ENCODE measurements at regions not wholly inside any gene's neighbourhood (a gene's known extent, or its start where the extent isn't known, plus 50 kb on each side); places are given as distances from the start of the nearest gene placed in this dataset.
A peak's percentile ranks its signal among the peaks of the same experiment; 100 is the strongest.

DNA sequence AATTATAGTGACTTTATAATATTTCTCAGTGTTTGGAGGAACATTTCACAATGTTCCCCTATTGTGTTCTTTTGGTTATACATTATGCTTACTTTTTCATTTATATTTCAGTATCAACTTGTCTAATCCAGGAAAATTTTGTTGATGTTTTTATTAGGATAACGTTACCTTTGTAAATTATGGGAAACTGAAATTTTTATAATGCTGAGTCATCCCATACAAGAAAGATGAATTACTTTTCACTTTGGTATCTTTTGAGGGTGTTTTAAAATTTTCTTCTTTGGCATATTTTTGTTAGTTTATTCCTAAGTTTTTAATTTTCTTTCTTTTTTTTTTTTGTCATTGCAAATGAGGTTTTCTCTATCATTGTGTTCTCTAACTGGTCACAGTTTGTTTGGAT is 542.7 kb downstream of the SLC16A7 start:
- DNase-seq (no peak), ATAC-seq (ENCODE audit: low read depth in 2 of 2) (no peak)
- Mint-ChIP-seq H3K4me1 (no peaks in the 10 kb centered on the region), H3K27me3 (no peaks in the 10 kb centered on the region), H3K9me3 (peaks cover 0 to 3% (median 0%) of the 10 kb centered on the region in 7 donors), H3K27ac (no peak overlapping the region), H3K4me3 (no peak overlapping the region), H3K36me3 (no peaks in the 10 kb centered on the region)

DNA sequence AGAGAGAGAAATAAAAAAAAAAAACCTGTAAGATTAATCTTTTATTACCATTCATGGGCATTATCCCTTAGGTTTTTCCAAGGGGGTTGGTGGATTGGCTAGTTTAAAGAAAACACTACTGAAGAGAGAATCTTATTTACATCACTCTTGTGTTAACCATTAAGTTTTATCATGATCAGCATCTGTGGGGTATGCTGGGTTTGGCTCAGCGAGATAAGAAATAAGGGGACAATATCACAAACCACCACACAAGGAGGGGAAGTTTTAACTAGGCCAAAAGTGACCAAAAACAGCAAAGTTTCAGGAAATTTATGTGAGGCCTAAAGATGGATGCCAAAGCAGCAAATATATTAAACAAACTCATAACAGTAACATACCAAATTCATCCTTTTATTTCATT is 548.6 kb downstream of the SLC16A7 start:
- no peak overlapping the region for H3K4me3 Mint-ChIP-seq
- DNase-seq (no peak), ATAC-seq (ENCODE audit: low read depth in 2 of 2) (no peak)
- no peaks in the 10 kb centered on the region for H3K36me3 Mint-ChIP-seq
- no peaks in the 10 kb centered on the region for H3K4me1 Mint-ChIP-seq
- peaks cover 0 to 6% (median 2%) of the 10 kb centered on the region in 7 donors for H3K9me3 Mint-ChIP-seq
- H3K27ac Mint-ChIP-seq, result no peak overlapping the region
- H3K27me3 Mint-ChIP-seq, result no peaks in the 10 kb centered on the region

DNA sequence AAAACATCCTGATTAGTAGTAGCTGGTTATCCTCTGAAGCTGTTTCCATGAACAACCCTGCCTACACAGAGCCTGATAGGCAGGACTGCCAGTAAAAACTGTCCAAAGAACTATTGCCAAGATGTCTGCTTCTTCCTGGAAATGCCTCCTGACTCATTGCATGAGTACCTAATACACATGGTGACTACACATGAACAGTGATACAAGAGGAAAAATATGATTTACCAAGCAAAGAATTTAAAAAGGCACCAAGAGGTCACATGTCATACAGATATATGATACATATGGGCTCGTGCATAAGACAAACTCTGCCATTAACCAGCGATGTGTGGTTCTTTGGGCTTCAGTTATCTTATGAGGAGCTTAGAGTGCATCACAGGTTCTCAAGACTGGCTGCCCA is 552.3 kb downstream of the SLC16A7 start:
- DNase-seq, result no peak
- Mint-ChIP-seq H3K4me1 (no peaks in the 10 kb centered on the region), H3K9me3 (peaks cover 0 to 11% (median 3%) of the 10 kb centered on the region in 7 donors), H3K27me3 (no peaks in the 10 kb centered on the region), H3K27ac (no peak overlapping the region), H3K36me3 (no peaks in the 10 kb centered on the region), H3K4me3 (no peak overlapping the region)
- no peak for ATAC-seq (ENCODE audit: low read depth in 2 of 2)

DNA sequence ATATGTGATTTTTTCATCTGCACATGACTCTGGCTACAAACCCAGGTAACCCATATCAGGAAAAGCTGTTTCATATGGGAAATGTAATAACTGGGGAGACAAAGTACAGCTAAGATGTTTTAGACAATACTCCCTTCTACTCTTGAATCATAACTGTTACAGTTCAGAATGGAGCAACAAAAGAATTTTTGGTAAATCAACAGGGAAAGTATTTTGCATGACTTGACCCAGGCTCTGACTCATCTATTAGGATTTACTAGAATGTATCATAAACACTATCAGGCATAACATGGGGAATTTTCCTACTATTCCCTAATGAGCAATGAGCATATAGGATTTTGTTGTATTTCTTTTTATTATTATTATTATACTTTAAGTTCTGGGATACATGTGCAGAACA is 553.0 kb downstream of the SLC16A7 start:
- no peak for ATAC-seq (ENCODE audit: low read depth in 2 of 2)
- DNase-seq, result no peak
- H3K4me3 Mint-ChIP-seq, result no peak overlapping the region
- no peaks in the 10 kb centered on the region for H3K27me3 Mint-ChIP-seq
- H3K36me3 Mint-ChIP-seq, result no peaks in the 10 kb centered on the region
- no peaks in the 10 kb centered on the region for H3K4me1 Mint-ChIP-seq
- H3K27ac Mint-ChIP-seq, result no peak overlapping the region
- peaks cover 0 to 11% (median 3%) of the 10 kb centered on the region in 7 donors for H3K9me3 Mint-ChIP-seq

DNA sequence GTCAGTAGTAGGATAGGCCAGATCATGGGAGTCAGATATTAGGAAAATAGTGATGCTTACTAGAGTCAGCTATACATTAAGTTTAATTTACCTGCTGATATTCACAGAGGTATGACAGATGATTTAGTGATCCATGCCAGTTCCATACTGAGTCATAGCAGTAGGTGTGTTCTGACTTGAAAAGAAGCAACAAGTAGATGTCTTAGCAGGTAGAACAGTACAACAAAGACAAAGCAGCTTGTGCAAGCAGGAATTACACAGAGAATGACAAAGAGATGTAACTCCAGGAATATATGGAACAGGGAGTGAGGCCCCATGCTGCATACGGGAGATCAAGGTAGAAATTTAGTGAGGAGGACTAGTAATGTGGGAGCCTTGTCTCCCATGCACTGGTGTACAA is 556.9 kb downstream of the SLC16A7 start:
- Mint-ChIP-seq H3K27me3 (no peaks in the 10 kb centered on the region), H3K36me3 (no peaks in the 10 kb centered on the region), H3K4me1 (no peaks in the 10 kb centered on the region), H3K4me3 (no peak overlapping the region), H3K27ac (no peak overlapping the region), H3K9me3 (peaks cover 0 to 11% (median 3%) of the 10 kb centered on the region in 7 donors)
- no peak for ATAC-seq (ENCODE audit: low read depth in 2 of 2)
- DNase-seq, result no peak

DNA sequence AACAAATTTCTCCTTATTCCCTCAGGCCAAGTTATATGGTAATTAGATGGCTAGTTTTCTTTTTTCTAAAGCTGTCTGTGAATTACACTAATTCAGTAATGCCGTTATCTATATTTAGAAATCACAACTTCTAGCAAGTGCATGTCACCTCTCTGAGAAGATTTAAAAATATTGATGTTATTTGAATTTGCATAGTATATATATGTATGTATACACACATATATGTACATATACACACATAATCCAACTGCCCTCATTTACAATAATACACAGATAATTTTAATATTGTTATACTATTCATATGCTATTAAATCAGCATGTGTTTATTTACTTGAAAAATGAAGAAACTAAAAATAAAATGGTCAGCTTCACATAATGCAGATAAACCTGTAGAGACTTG is 563.9 kb downstream of the SLC16A7 start:
- Mint-ChIP-seq H3K27ac (no peak overlapping the region), H3K4me1 (no peaks in the 10 kb centered on the region), H3K36me3 (no peaks in the 10 kb centered on the region), H3K27me3 (no peaks in the 10 kb centered on the region), H3K9me3 (peaks cover 0 to 2% (median 0%) of the 10 kb centered on the region in 7 donors), H3K4me3 (no peak overlapping the region)
- DNase-seq (no peak), ATAC-seq (ENCODE audit: low read depth in 2 of 2) (no peak)

DNA sequence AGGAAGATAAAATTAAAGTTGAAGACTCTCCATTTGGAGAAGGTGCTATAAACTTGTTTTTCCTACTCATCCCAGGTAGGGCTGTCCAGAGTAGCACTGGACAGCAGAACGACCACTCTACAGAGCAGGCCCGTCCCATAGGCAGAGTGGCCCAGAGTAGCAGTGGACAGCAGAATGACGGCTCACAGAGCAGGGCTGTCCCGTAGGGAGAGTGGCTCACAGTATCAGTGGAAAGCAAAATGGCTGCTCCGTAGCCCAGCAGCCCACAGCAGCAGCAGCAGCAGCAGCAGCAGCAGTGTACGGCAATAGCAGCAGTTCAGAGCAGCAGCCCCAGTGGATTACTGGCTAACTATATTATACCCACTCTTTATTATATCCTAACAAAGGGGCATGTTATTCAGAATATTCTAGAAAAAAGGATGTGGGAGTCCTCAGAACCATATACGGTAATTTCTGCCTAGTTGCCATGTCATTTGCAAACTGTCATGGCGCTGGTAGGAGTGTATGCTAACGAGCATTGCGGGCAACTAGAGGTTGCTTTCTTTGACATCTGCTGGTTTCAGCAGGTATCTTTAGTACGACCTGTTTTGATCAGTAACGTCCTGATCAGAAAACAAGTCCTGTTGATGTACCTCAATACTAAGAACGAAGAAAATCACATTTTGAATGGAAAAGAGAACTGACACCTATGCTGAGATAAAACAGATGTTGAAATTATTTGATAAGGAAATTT is 567.3 kb downstream of the SLC16A7 start:
- Mint-ChIP-seq H3K9me3 (peaks cover 0 to 5% (median 2%) of the 10 kb centered on the region in 7 donors), H3K4me3 (peak overlapping the region in 1 of 8 donors; percentile 19), H3K27ac (no peak overlapping the region), H3K27me3 (no peaks in the 10 kb centered on the region), H3K36me3 (no peaks in the 10 kb centered on the region), H3K4me1 (no peaks in the 10 kb centered on the region)
- DNase-seq (no peak), ATAC-seq (ENCODE audit: low read depth in 2 of 2) (no peak)

DNA sequence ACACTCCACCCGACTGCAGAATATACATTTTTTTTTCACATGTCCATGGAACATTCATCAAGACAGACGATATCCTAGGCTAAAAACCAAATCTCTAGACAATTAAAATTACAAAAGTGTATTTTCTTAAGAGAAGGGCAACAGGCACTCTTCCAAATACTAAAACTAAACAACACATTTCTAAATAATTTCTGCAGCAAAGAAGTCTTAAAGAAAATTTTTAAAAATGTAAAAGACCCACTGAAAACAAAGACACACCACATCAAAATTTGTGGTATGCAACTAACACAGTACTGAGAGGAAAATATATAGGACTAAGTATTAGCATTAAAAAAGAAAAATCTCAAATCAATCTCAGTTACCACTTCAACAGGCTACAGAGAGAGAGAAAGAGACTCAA is 570.0 kb downstream of the SLC16A7 start:
- Mint-ChIP-seq H3K4me1 (no peaks in the 10 kb centered on the region), H3K36me3 (no peaks in the 10 kb centered on the region), H3K4me3 (no peak overlapping the region), H3K27ac (no peak overlapping the region), H3K27me3 (no peaks in the 10 kb centered on the region), H3K9me3 (peaks cover 0 to 8% (median 5%) of the 10 kb centered on the region in 7 donors)
- no peak for ATAC-seq (ENCODE audit: low read depth in 2 of 2)
- no peak for DNase-seq

DNA sequence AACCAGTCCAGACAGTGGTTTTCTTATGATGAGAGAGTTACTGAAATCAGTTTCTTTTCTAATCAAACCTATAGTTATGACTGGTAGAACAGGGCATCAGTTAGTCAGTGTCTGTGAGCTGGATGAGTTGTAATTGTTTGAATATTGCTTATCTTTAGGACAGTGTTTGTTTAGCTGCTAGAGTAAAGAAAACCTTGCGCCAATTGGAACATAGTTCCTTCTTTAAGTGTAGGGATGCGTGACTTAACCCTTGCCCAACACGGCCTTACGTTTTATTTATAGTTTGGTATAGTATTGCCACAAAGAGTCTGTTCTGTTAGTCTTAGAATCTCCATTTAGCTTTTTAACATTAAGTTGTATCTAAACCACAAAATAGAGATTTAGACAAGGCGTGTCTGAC is 572.6 kb downstream of the SLC16A7 start:
- ATAC-seq (ENCODE audit: low read depth in 2 of 2) (no peak), DNase-seq (no peak)
- Mint-ChIP-seq H3K4me1 (no peaks in the 10 kb centered on the region), H3K9me3 (peaks cover 0 to 8% (median 5%) of the 10 kb centered on the region in 7 donors), H3K27ac (no peak overlapping the region), H3K4me3 (no peak overlapping the region), H3K27me3 (no peaks in the 10 kb centered on the region), H3K36me3 (no peaks in the 10 kb centered on the region)

DNA sequence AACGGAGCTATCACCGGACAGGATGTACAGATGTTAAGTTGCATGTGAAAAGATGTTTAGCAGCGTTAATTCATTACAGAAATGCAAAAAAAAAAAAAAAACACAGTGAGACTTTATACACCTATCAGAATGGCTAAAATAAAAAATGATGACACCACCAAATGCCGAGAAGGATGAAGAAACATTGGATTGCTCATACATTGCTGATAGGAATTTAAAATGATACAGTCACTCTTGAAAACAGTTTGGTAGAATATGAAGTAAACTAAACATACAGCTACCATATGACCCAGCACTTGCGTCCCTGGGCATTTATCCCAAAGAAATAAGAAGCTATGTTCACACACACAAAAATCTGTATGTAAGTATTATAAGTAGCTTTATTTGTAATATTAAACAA is 574.1 kb downstream of the SLC16A7 start:
- Mint-ChIP-seq H3K36me3 (no peaks in the 10 kb centered on the region), H3K4me3 (no peak overlapping the region), H3K27me3 (no peaks in the 10 kb centered on the region), H3K4me1 (no peaks in the 10 kb centered on the region), H3K27ac (no peak overlapping the region), H3K9me3 (peaks cover 0 to 8% (median 5%) of the 10 kb centered on the region in 7 donors)
- DNase-seq, result no peak
- ATAC-seq (ENCODE audit: low read depth in 2 of 2), result no peak

DNA sequence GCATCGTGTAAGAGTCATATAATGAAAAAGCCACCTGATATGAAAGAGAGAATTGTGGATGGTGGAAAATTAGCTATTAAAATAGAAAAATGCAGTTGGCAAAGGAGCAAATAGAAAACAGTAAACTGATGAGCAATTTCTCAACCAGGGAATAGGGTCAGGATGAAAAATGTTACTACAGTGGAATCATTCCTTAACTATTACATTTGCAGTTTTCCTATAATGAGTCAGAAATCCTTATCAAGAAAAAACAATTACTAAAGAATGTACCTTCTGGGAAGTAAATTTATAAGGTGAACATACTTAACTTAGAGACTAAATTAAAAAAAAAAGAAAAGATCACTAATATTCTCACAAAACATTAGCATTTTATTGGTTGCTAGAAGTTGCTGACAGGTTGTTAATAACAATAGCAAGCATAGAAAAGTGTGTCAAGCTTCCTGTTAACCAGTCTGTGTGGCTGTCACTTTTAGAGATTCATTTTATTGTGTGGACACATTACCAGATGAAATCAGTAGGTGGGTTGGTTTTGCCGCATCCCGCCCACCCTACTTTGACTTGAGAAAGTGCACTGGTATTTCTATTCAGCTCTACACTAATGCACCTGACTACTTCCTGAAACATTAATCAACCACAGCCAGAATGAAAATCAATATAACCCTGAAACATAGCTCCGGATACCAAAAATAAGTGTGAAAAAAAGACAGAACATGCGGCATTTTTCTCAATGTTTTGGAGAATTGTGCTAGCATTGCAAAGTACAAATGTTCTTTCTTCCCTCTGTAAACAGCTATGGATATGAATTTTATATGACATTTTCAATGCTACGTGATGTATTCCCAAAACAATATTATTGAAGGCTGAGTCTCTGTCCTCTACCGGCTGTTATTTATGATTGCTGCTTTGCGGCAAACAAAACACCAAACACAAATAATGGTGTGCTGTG is 576.7 kb downstream of the SLC16A7 start:
- no peaks in the 10 kb centered on the region for H3K36me3 Mint-ChIP-seq
- no peaks in the 10 kb centered on the region for H3K27me3 Mint-ChIP-seq
- H3K4me3 Mint-ChIP-seq, result no peak overlapping the region
- H3K9me3 Mint-ChIP-seq, result peaks cover 0 to 8% (median 0%) of the 10 kb centered on the region in 7 donors
- no peak for DNase-seq
- H3K4me1 Mint-ChIP-seq, result no peaks in the 10 kb centered on the region
- H3K27ac Mint-ChIP-seq, result no peak overlapping the region
- ATAC-seq (ENCODE audit: low read depth in 2 of 2), result no peak

DNA sequence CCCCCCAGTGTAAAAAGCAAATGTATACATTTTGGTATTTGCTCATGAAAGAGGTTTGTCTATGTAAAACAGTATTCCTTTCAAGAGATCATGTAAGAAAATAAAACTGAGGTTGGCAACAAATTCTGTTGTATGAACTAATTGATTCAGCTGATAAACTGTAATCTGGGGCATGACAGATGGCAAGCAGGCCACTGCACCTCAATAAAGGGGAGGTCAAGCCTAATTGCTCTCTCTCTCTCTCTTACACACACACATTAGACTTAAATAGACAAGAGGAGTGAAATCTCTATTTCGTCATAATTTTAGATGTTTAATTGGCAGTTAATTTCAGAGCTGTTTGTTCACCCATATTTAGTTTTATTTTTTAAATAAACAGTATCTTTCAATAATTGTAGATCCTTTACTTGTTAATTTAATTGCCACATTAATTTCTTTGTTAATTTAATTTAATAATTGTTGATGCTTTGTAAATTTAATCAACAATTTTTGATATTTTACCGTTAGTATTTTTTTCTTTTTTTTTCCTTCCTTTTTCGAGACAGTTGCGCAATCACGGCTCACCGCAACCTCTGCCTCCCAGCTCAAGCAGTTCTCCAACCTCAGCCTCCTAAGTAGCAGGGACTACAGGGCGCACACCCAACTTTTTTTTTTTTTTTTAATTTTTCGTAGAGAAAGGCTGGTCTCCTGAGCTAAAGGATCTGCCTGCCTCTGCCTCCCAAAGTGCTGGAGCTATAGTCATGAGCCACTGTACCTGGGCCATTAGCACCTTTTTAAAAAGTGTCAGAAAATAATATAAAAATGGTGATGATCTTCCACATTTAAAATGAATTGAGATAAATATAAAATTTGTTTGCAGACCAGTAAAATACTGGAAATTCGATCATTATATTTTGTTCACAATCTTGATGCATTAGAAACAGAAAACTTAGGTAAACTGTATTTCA is 577.7 kb downstream of the SLC16A7 start:
- no peaks in the 10 kb centered on the region for H3K36me3 Mint-ChIP-seq
- DNase-seq, result no peak
- peaks cover 0 to 8% (median 0%) of the 10 kb centered on the region in 7 donors for H3K9me3 Mint-ChIP-seq
- no peak for ATAC-seq (ENCODE audit: low read depth in 2 of 2)
- no peaks in the 10 kb centered on the region for H3K27me3 Mint-ChIP-seq
- H3K4me1 Mint-ChIP-seq, result no peaks in the 10 kb centered on the region
- no peak overlapping the region for H3K4me3 Mint-ChIP-seq
- H3K27ac Mint-ChIP-seq, result no peak overlapping the region

DNA sequence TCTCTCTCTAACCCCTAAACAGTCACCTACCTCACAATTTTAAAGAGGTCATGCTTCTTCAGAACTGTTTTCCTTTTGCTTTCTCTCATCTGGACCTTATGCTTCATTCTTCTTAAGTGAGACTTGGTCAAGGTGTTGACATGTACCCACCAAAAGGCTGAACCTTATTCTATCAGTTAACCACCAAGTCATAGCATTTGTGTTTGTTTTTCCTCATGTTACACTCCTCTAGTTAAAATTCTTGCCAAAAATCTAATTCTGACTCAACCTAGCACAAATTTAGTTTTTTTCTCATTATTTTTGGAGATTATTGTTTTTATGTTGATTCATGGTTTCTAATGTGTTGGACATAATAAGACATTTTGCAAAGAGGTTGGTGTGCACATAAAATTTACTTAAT is 578.6 kb downstream of the SLC16A7 start:
- Mint-ChIP-seq H3K27ac (no peak overlapping the region), H3K27me3 (no peaks in the 10 kb centered on the region), H3K36me3 (no peaks in the 10 kb centered on the region), H3K9me3 (peaks cover 0 to 8% (median 0%) of the 10 kb centered on the region in 7 donors), H3K4me3 (no peak overlapping the region), H3K4me1 (no peaks in the 10 kb centered on the region)
- DNase-seq (no peak), ATAC-seq (ENCODE audit: low read depth in 2 of 2) (no peak)
